Stomach (tissue), 8 donors: ENCODE measurements at regions not wholly inside any gene's neighbourhood (a gene's known extent, or its start where the extent isn't known, plus 50 kb on each side); places are given as distances from the start of the nearest gene placed in this dataset.
A peak's percentile ranks its signal among the peaks of the same experiment; 100 is the strongest.

Experiments
- DNase-seq, 2 donors: peaks; one replicate each; pipeline versions ENCODE4 v3.0.0 to v3.0.0-alpha.2; 2013 to 2019
- H3K27ac ChIP-seq, 5 donors: fragments of 200-600 bp in 4 of 5; sonication (generic) in 4 of 5; one replicate each; pipeline ENCODE4 v1.5.1; 2013 to 2019; ENCODE audit warnings: mild to moderate bottlenecking in 1 of 5, moderate library complexity in 1 of 5
- H3K27me3 ChIP-seq, 3 donors: fragments of 200-600 bp; sonication (generic); one replicate each; pipeline ENCODE4 v1.5.1; 2017 to 2019; ENCODE audit warnings: mixed run types in 1 of 3
- H3K36me3 ChIP-seq, 4 donors: fragments of 200-600 bp; sonication (generic); 1 replicate in 3 of 4; 2 replicates in 1 of 4; pipeline ENCODE4 v1.5.1; 2016 to 2019
- H3K4me1 ChIP-seq, 4 donors: fragments of 200-600 bp; sonication (generic); one replicate each; pipeline ENCODE4 v1.5.1; 2016 to 2019
- H3K4me3 ChIP-seq, 4 donors: fragments of 200-600 bp; sonication (generic) in 3 of 4; one replicate each; pipeline ENCODE4 v1.5.1; 2016 to 2019; ENCODE audit warnings: mild to moderate bottlenecking in 1 of 4
- H3K9me3 ChIP-seq, 4 donors: fragments of 200-600 bp; sonication (generic); one replicate each; pipeline ENCODE4 v1.5.1; 2016 to 2019
- CTCF ChIP-seq, 7 experiments: fragments of 450-650 bp in 4 of 7; fragments of 200-600 bp in 3 of 7; sonication (generic) in 3 of 7; IDR thresholded peaks; one replicate each; pipeline ENCODE4 v1.5.1; 2016 to 2019; ENCODE audit warnings: antibody characterized with exemption in 7 of 7, control low read depth in 2 of 7, mild to moderate bottlenecking in 1 of 7
- EP300 ChIP-seq: sonication (generic); formaldehyde crosslinking; IDR thresholded peaks from one replicate; pipeline ENCODE4 v1.6.1; 2017; ENCODE audit warnings: antibody characterized with exemption
- POLR2A ChIP-seq, 4 donors: fragments of 450-650 bp; IDR thresholded peaks; one replicate each; pipeline ENCODE4 v1.6.1; 2016; ENCODE audit warnings: antibody characterized with exemption in 4 of 4, control low read depth in 2 of 4, mild to moderate bottlenecking in 1 of 4, moderate library complexity in 1 of 4
- POLR2AphosphoS5 ChIP-seq, 3 donors: sonication (generic); formaldehyde crosslinking; IDR thresholded peaks; one replicate each; pipeline ENCODE4 v1.6.1; 2016; ENCODE audit warnings: antibody characterized with exemption in 3 of 3
- WGBS, 5 donors: extraction: QIAGEN DNeasy Blood & Tissue Kit in 3 of 5; methylation state at CpG; one replicate each; pipeline versions ENCODE4 v1.1.5 to v1.1.7; 2013 to 2018; 5-methylcytosine and 5-hydroxymethylcytosine counted together
- intact Hi-C: fragments of 100-400 bp; cut with DNase I; formaldehyde crosslinking; loops from one replicate; pipeline ENCODE4 v1.15.1; 2023; ENCODE audit warnings: low total_unique reads
- donor health status: healthy with polysubstance abuse.
- donor health status: Bipolar disorder and iron deficiency.
- donor health status: healthy.

- no peak overlapping the region for H3K27ac ChIP-seq
- H3K4me1 ChIP-seq: no peaks in the 10 kb centered on the region
- no peaks in the 10 kb centered on the region for H3K36me3 ChIP-seq
- WGBS, 5 donors: 50 to 74% (median 67%) methylated on average over 5 of the region's 5 CpGs
- H3K9me3 ChIP-seq: no peaks in the 10 kb centered on the region
- intact Hi-C loops: no loop called here
- no peak overlapping the region for H3K4me3 ChIP-seq
- no peaks in the 10 kb centered on the region for H3K27me3 ChIP-seq
- no peak for TF ChIP-seq POLR2AphosphoS5 (IDR thresholded peaks at IDR 0.05)
- DNase-seq: no peak
Observed at GRCh38 chr4:84058201-84058600, 440.9 kb downstream of the NKX6-1 start.

- TF ChIP-seq POLR2AphosphoS5 (IDR thresholded peaks at IDR 0.05) (no peak), EP300 (no peak), CTCF (IDR thresholded peaks at IDR 0.05) (no peak), POLR2A (IDR thresholded peaks at IDR 0.05) (no peak)
- no peak for DNase-seq
- no peaks in the 10 kb centered on the region for H3K27me3 ChIP-seq
- H3K36me3 ChIP-seq: no peaks in the 10 kb centered on the region
- H3K4me1 ChIP-seq: no peaks in the 10 kb centered on the region
- no peaks in the 10 kb centered on the region for H3K9me3 ChIP-seq
- no peak overlapping the region for H3K27ac ChIP-seq
- WGBS, 5 donors: 59 to 72% (median 63%) methylated on average over 4 of the region's 4 CpGs
- intact Hi-C loops: no loop called here
- no peak overlapping the region for H3K4me3 ChIP-seq
Observed at GRCh38 chr4:84051639-84052038, 447.5 kb downstream of the NKX6-1 start.

- Histone ChIP-seq H3K9me3 (no peaks in the 10 kb centered on the region), H3K4me3 (no peak overlapping the region), H3K36me3 (no peaks in the 10 kb centered on the region), H3K27me3 (no peaks in the 10 kb centered on the region), H3K27ac (no peak overlapping the region), H3K4me1 (no peaks in the 10 kb centered on the region)
- no peak for TF ChIP-seq POLR2A (IDR thresholded peaks at IDR 0.05)
- TF ChIP-seq EP300: no peak
- no peak for TF ChIP-seq CTCF (IDR thresholded peaks at IDR 0.05)
- TF ChIP-seq POLR2AphosphoS5 (IDR thresholded peaks at IDR 0.05): no peak
- DNase-seq: no peak
- intact Hi-C loops: no loop called here
- 58 to 71% (median 63%) methylated on average over 2 of the region's 2 CpGs for WGBS, 5 donors
Observed at GRCh38 chr4:84051089-84051488, 448.0 kb downstream of the NKX6-1 start.

- no peaks in the 10 kb centered on the region for H3K36me3 ChIP-seq
- WGBS, 5 donors: 19 to 32% (median 27%) methylated on average over 1 of the region's 1 CpG
- no peak overlapping the region for H3K4me3 ChIP-seq
- TF ChIP-seq POLR2AphosphoS5 (IDR thresholded peaks at IDR 0.05): no peak
- TF ChIP-seq POLR2A (IDR thresholded peaks at IDR 0.05): no peak
- no peak for TF ChIP-seq CTCF (IDR thresholded peaks at IDR 0.05)
- no peak for TF ChIP-seq EP300
- intact Hi-C loops: no loop called here
- no peaks in the 10 kb centered on the region for H3K4me1 ChIP-seq
- no peaks in the 10 kb centered on the region for H3K27me3 ChIP-seq
- DNase-seq: peak in 1 of 2 donors; percentile 32
- no peaks in the 10 kb centered on the region for H3K9me3 ChIP-seq
- H3K27ac ChIP-seq: no peak overlapping the region
Observed at GRCh38 chr4:84050015-84050414, 449.1 kb downstream of the NKX6-1 start.

- no peaks in the 10 kb centered on the region for H3K4me1 ChIP-seq
- H3K4me3 ChIP-seq: no peak overlapping the region
- H3K9me3 ChIP-seq: no peaks in the 10 kb centered on the region
- TF ChIP-seq POLR2A (IDR thresholded peaks at IDR 0.05) (no peak), POLR2AphosphoS5 (IDR thresholded peaks at IDR 0.05) (no peak), CTCF (IDR thresholded peaks at IDR 0.05) (no peak), EP300 (no peak)
- WGBS, 5 donors: 23 to 37% (median 29%) methylated on average over 5 of the region's 5 CpGs
- H3K27ac ChIP-seq: no peak overlapping the region
- intact Hi-C loops: no loop called here
- no peak for DNase-seq
- no peaks in the 10 kb centered on the region for H3K36me3 ChIP-seq
- H3K27me3 ChIP-seq: no peaks in the 10 kb centered on the region
Observed at GRCh38 chr4:84046551-84046950, 452.5 kb downstream of the NKX6-1 start.
